Type B pancreatic cell (in vitro differentiated cells): ENCODE measurements at regions not wholly inside any gene's neighbourhood (a gene's known extent, or its start where the extent isn't known, plus 50 kb on each side); places are given as distances from the start of the nearest gene placed in this dataset.
"Not testable (repeated sequence)": the region's sequence is repeated elsewhere in the genome, so short reads cannot be mapped to it uniquely, and the experiment has no call there.

Experiments
- DNase-seq: peaks from one replicate; pipeline ENCODE4 v3.0.0; 2021; ENCODE audit warnings: mixed read lengths; ENCODE audit not compliant: unreplicated experiment; ENCODE audit errors: extremely low spot score
- H3K27ac Mint-ChIP-seq: 2 replicates; pipeline ENCODE4 v1.8.0; 2021; ENCODE audit warnings: mild to moderate bottlenecking, mixed read lengths
- H3K27me3 Mint-ChIP-seq: 2 replicates; pipeline ENCODE4 v1.8.0; 2021; ENCODE audit warnings: mixed read lengths
- H3K36me3 Mint-ChIP-seq: 2 replicates; pipeline ENCODE4 v1.8.0; 2021; ENCODE audit warnings: mixed read lengths
- H3K4me1 Mint-ChIP-seq: one replicate; pipeline ENCODE4 v1.8.0; 2021; ENCODE audit warnings: mixed read lengths; ENCODE audit not compliant: unreplicated experiment
- H3K4me3 Mint-ChIP-seq: 2 replicates; pipeline ENCODE4 v1.8.0; 2021; ENCODE audit warnings: mild to moderate bottlenecking, mixed read lengths
- H3K9me3 Mint-ChIP-seq: 2 replicates; pipeline ENCODE4 v1.8.0; 2021; ENCODE audit warnings: mixed read lengths
- CTCF ChIP-seq: fragments of 200-600 bp; sonication (generic); conservative IDR thresholded peaks from 2 replicates; pipeline ENCODE4 v1.5.0; 2021; ENCODE audit warnings: antibody characterized with exemption, mild to moderate bottlenecking

DNA sequence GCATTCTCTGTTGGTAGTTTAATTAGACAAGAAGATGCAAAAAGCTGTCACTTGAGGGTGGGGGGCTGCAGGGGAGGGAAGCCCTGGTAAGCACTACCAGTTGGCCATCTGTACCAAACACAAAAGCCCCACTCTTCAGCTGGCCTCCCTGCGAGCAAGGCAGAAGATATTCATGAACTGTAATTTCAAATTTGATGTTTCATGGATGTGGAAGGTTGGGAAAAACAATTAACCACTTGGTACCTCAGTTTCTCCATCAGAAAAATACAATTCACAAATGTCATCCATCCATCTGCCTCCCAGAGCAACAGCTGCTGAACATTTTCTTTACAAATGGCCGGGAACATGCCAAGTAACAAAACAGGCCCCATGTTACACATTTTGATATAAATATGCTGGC is 265.3 kb downstream of the HNRNPD start:
- H3K36me3 Mint-ChIP-seq = no peaks in the 10 kb centered on the region
- H3K4me1 Mint-ChIP-seq = no peaks in the 10 kb centered on the region
- no peak for TF ChIP-seq CTCF
- no peaks in the 10 kb centered on the region for H3K9me3 Mint-ChIP-seq
- no peak overlapping the region for H3K27ac Mint-ChIP-seq
- DNase-seq = no peak
- no peak overlapping the region for H3K4me3 Mint-ChIP-seq
- H3K27me3 Mint-ChIP-seq = peaks cover 4% of the 10 kb centered on the region

DNA sequence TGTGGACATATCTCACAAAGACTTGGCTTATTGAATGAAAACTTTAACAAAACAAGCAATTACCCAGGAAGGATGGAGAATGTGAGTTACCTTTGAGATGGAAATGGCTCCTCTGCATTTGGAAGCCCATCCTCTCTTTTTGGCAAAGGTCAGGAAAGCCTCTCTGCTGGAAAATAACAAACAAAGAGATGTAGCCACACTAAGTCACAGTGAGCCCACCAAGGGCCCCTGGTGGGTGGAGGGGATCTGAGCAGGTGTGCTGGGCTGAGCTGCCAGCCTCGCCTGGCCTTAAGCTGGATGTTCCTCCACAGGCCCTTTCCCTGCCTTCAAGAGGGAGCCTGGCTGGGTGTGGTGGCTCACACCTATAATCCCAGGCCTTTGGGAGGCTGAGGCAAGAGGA is 269.2 kb downstream of the HNRNPD start:
- H3K27ac Mint-ChIP-seq = no peak overlapping the region
- DNase-seq = no peak
- TF ChIP-seq CTCF = no peak
- H3K27me3 Mint-ChIP-seq = peaks cover 4% of the 10 kb centered on the region
- H3K4me1 Mint-ChIP-seq = no peaks in the 10 kb centered on the region
- no peaks in the 10 kb centered on the region for H3K9me3 Mint-ChIP-seq
- no peaks in the 10 kb centered on the region for H3K36me3 Mint-ChIP-seq
- no peak overlapping the region for H3K4me3 Mint-ChIP-seq

GRCh38 chr4:82099928-82100579 is 273.7 kb downstream of the HNRNPD start:
- no peak for TF ChIP-seq CTCF
- no peaks in the 10 kb centered on the region for H3K36me3 Mint-ChIP-seq
- no peak overlapping the region for H3K27ac Mint-ChIP-seq
- H3K27me3 Mint-ChIP-seq = no peaks in the 10 kb centered on the region
- no peaks in the 10 kb centered on the region for H3K4me1 Mint-ChIP-seq
- no peak overlapping the region for H3K4me3 Mint-ChIP-seq
- DNase-seq = no peak
- H3K9me3 Mint-ChIP-seq = no peaks in the 10 kb centered on the region

DNA sequence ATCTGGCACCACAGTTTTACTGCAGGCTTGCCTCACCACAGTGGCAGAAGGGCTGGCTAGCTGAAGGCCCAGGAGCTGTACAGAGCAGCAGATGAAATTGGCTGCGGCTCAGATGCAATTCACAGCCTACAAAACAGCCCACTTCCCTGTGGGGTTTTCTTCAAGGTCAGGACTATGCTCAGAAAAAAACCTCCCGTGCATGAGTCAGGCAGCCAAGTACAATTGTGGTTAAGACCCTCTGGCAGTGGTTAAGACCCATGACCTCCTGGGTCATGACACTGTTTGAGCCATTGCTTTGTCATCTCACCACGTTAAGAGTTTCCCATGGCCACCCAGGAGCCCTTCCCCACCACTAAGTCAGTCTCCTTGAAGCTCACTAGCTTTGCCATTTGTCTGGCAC is 276.3 kb downstream of the HNRNPD start:
- no peaks in the 10 kb centered on the region for H3K4me1 Mint-ChIP-seq
- no peak for DNase-seq
- TF ChIP-seq CTCF = no peak
- H3K27ac Mint-ChIP-seq = no peak overlapping the region
- H3K9me3 Mint-ChIP-seq = no peaks in the 10 kb centered on the region
- H3K4me3 Mint-ChIP-seq = no peak overlapping the region
- H3K27me3 Mint-ChIP-seq = no peaks in the 10 kb centered on the region
- H3K36me3 Mint-ChIP-seq = no peaks in the 10 kb centered on the region

GRCh38 chr4:82090717-82091116 is 283.1 kb downstream of the HNRNPD start:
- H3K36me3 Mint-ChIP-seq = no peaks in the 10 kb centered on the region
- DNase-seq = no peak
- peaks cover 5% of the 10 kb centered on the region for H3K27me3 Mint-ChIP-seq
- H3K9me3 Mint-ChIP-seq = no peaks in the 10 kb centered on the region
- no peaks in the 10 kb centered on the region for H3K4me1 Mint-ChIP-seq
- H3K4me3 Mint-ChIP-seq = no peak overlapping the region
- TF ChIP-seq CTCF = no peak
- no peak overlapping the region for H3K27ac Mint-ChIP-seq

DNA sequence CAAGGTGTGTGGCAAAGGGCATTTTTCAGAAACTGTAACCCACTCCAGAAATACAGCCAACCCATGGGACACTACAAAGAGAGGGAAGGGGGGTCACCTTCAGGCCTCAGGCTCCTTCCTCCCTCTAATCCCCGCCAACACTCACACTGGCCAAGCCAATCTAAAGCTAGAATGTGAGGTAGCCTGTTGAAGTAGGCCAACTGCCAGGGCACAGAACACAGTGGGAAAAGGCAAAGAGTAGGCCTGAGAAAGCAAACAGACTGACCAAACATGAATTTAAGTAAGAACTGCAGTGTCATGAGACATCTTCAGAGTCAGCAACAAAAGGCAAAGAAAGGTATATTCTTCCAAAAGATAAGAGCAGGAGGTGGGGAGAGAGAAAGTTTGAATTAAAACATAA is 289.0 kb downstream of the HNRNPD start:
- no peak for TF ChIP-seq CTCF
- Mint-ChIP-seq H3K4me1 (no peaks in the 10 kb centered on the region), H3K36me3 (no peaks in the 10 kb centered on the region), H3K27ac (no peak overlapping the region), H3K9me3 (no peaks in the 10 kb centered on the region), H3K4me3 (no peak overlapping the region), H3K27me3 (peaks cover 3% of the 10 kb centered on the region)
- DNase-seq = no peak

DNA sequence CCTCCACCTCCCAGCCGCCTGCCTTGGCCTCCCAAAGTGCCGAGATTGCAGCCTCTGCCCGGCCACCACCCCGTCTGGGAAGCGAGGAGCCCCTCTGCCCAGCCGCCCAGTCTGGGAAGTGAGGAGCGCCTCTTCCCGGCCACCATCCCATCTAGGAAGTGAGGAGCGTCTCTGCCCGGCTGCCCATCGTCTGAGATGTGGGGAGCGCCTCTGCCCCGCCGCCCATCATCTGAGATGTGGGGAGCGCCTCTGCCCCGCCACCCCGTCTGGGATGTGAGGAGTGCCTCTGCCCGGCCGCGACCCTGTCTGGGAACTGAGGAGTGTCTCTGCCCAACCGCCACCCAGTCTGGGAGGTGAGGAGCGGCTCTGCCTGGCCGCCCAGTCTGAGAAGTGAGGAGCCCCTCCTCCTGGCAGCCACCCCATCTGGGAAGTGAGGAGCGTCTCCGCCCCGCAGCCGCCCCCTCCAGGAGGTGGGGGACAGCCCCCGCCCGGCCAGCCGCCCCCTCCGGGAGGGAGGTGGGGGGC is 296.3 kb downstream of the HNRNPD start:
- not testable (repeated sequence) for H3K27me3 Mint-ChIP-seq, H3K27ac Mint-ChIP-seq, H3K36me3 Mint-ChIP-seq

More for the DNA sequence above, 296.3 kb downstream of the HNRNPD start:
- not testable (repeated sequence) for H3K4me1 Mint-ChIP-seq, H3K4me3 Mint-ChIP-seq, H3K9me3 Mint-ChIP-seq, DNase-seq
